ENCODE measurements at regions not wholly inside any gene's neighbourhood (a gene's known extent, or its start where the extent isn't known, plus 50 kb on each side); places are given as distances from the start of the nearest gene placed in this dataset.

DNA sequence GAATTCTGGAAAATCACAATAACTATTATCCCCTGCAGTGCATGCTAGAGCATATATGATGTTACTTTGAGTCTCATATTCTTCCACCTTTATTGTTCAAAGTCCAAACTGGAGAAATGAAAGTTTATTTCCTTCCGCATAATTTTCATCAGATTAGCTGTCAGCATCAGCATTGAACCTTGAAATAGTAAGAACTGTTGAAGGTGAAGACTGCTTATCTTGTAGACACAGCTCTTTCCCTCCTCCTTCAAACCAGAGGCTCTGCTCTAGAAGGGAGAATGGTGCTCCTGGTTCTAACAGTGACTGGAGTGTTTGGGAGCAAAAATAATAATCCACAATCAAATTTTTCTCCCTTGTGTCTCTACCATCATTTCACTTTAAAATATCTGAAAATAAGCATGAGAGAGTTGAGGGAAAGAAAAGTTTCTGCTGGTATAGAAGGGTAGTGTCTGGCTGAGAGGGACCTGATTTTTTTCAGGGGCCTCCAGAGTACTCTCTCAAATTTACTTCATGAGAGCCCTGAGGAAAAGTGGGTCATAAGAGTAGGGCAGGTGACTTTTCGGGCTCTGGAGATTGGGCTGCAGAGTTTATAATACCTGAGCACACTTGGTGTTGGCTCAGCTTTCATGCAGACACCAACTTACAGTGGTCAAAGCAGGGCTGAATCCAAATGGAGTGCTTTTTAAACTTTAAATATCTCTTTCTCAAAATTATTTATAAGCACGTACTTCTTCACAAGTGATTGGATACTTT lies 170.4 kb downstream of the ZDHHC21 start:
- H3K4me3 ChIP-seq (replicated peaks in 1 of 3; ENCODE audit: insufficient read depth in 1 of 3, low read depth in 1 of 3, low read length in 3 of 3), result no peak overlapping the region
- BruUV-seq (replicated peaks), result no TSS peak
- dilution Hi-C loops (cut with MboI; ENCODE audit: extremely low pct_ligation_motif_present, low sequenced_read_pairs) (no loop called here), intact Hi-C loops (cut with micrococcal nuclease) (no loop called here)
- DNase-seq (ENCODE audit: low read depth, low spot score) (no peak), FAIRE-seq (no peak)
- no peaks in the 10 kb centered on the region for H3K4me1 ChIP-seq (ENCODE audit: control insufficient read depth, extremely low read depth, insufficient read depth, low read length)
- H3K36me3 ChIP-seq (ENCODE audit: control insufficient read depth in 2 of 2, extremely low read depth in 1 of 2, insufficient read depth in 2 of 2, low read length in 2 of 2), result no peaks in the 10 kb centered on the region
- H2AFZ ChIP-seq (ENCODE audit: low read depth, low read length), result no peak overlapping the region
- no peaks in the 10 kb centered on the region for H3K9me3 ChIP-seq (replicated peaks; ENCODE audit: control insufficient read depth, insufficient read depth, low read length)
- TF ChIP-seq JUN (IDR thresholded peaks at IDR 0.05; ENCODE audit: borderline replicate concordance, insufficient read depth, insufficient read length, low read depth), result no peak
- TF ChIP-seq, protein P1, sequence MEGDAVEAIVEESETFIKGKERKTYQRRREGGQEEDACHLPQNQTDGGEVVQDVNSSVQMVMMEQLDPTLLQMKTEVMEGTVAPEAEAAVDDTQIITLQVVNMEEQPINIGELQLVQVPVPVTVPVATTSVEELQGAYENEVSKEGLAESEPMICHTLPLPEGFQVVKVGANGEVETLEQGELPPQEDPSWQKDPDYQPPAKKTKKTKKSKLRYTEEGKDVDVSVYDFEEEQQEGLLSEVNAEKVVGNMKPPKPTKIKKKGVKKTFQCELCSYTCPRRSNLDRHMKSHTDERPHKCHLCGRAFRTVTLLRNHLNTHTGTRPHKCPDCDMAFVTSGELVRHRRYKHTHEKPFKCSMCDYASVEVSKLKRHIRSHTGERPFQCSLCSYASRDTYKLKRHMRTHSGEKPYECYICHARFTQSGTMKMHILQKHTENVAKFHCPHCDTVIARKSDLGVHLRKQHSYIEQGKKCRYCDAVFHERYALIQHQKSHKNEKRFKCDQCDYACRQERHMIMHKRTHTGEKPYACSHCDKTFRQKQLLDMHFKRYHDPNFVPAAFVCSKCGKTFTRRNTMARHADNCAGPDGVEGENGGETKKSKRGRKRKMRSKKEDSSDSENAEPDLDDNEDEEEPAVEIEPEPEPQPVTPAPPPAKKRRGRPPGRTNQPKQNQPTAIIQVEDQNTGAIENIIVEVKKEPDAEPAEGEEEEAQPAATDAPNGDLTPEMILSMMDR (IDR thresholded peaks at IDR 0.05; ENCODE audit: extremely low read depth in 1 of 2, insufficient read depth in 1 of 2, low read depth in 1 of 2, low read length in 2 of 2), result no peak
- TF ChIP-seq EZH2 (IDR thresholded peaks at IDR 0.05; ENCODE audit: borderline replicate concordance, low read depth, low read length, severe bottlenecking), result no peak
- no peak for TF ChIP-seq FOS (IDR thresholded peaks at IDR 0.05; ENCODE audit: borderline replicate concordance, insufficient read depth, low read length)
- no peak for TF ChIP-seq POLR2AphosphoS5 (IDR thresholded peaks at IDR 0.05; ENCODE audit: insufficient read depth, low read depth, low read length)
- TF ChIP-seq MAX (IDR thresholded peaks at IDR 0.05; ENCODE audit: insufficient read depth, insufficient read length), result no peak
- TF ChIP-seq MYC (IDR thresholded peaks at IDR 0.05; ENCODE audit: low read depth, low read length), result no peak
- ChIA-PET CTCF (interaction anchor here (1.6 kb wide), 1 partner anchor 10 kb away, joined by 5 read pairs; no protein-coding TSS in a partner anchor), POLR2A (no interaction called here)
- H3K27ac ChIP-seq (ENCODE audit: insufficient read depth, low read depth, low read length), result no peak overlapping the region
- no peaks in the 10 kb centered on the region for H3K27me3 ChIP-seq (ENCODE audit: control insufficient read depth in 2 of 2, insufficient read depth in 2 of 2, low read length in 2 of 2)
- H3K9me1 ChIP-seq (replicated peaks; ENCODE audit: control insufficient read depth, extremely low read depth, insufficient read depth, low read length), result no peaks in the 10 kb centered on the region
- no peak overlapping the region for H3K4me2 ChIP-seq (ENCODE audit: insufficient read depth, low read length)
- H3K79me2 ChIP-seq (ENCODE audit: control insufficient read depth, insufficient read depth, low read length), result no peaks in the 10 kb centered on the region
- no peaks in the 10 kb centered on the region for H4K20me1 ChIP-seq (replicated peaks; ENCODE audit: control insufficient read depth, extremely low read depth, insufficient read depth, low read length)
- no peak overlapping the region for H3K9ac ChIP-seq (replicated peaks; ENCODE audit: extremely low read depth, insufficient read depth, low read length)
